ENCODE measurements at regions not wholly inside any gene's neighbourhood (a gene's known extent, or its start where the extent isn't known, plus 50 kb on each side); places are given as distances from the start of the nearest gene placed in this dataset.

DNA sequence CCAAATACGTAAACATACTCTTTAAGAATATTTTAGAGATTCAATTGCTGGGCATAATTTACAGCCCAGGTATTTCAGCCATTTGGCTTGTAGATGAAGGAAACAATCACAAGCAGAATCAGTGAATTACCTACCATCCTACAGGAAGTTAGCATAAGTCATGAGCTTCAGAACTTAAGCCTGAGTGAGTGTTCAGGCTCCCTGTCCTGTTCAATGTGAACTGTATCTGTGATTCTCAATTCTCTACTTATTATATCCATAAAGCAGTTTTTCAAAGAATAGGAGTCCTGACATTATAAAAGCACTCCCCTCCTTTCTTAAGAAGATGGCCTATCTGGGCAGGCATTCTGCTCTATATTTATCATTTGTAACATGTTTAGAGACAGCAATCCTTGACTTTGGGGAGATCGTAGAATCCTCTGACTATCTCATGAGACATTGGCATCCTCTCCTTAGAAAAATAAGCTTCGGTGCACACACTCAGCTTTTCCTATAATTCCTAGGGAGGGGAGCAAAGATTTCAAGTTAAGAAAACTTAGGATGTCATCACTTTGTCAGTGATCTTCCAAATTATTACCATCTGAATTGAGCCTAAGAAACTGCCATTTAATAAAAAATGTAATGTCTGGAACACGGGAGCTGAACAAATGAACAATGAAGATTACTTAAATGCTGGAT, 645.2 kb upstream of the IGFBP3 start:
- DNase-seq: no peak
- no peak overlapping the region for H3K4me3 ChIP-seq
- TF ChIP-seq, protein P1, sequence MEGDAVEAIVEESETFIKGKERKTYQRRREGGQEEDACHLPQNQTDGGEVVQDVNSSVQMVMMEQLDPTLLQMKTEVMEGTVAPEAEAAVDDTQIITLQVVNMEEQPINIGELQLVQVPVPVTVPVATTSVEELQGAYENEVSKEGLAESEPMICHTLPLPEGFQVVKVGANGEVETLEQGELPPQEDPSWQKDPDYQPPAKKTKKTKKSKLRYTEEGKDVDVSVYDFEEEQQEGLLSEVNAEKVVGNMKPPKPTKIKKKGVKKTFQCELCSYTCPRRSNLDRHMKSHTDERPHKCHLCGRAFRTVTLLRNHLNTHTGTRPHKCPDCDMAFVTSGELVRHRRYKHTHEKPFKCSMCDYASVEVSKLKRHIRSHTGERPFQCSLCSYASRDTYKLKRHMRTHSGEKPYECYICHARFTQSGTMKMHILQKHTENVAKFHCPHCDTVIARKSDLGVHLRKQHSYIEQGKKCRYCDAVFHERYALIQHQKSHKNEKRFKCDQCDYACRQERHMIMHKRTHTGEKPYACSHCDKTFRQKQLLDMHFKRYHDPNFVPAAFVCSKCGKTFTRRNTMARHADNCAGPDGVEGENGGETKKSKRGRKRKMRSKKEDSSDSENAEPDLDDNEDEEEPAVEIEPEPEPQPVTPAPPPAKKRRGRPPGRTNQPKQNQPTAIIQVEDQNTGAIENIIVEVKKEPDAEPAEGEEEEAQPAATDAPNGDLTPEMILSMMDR (IDR thresholded peaks at IDR 0.05): no peak
- no peak for TF ChIP-seq POLR2A (IDR thresholded peaks at IDR 0.05)
- no peaks in the 10 kb centered on the region for H3K36me3 ChIP-seq (replicated peaks in 1 of 2)
- H3K9me3 ChIP-seq (replicated peaks in 1 of 3): no peaks in the 10 kb centered on the region
- WGBS, 4 donors: 76 to 92% (median 88%) methylated on average over 4 of the region's 4 CpGs
- H3K27me3 ChIP-seq: no peaks in the 10 kb centered on the region
- no peaks in the 10 kb centered on the region for H3K4me1 ChIP-seq (replicated peaks in 1 of 2)
- intact Hi-C loops (cut with DNase I): no loop called here
- H3K27ac ChIP-seq: no peak overlapping the region

DNA sequence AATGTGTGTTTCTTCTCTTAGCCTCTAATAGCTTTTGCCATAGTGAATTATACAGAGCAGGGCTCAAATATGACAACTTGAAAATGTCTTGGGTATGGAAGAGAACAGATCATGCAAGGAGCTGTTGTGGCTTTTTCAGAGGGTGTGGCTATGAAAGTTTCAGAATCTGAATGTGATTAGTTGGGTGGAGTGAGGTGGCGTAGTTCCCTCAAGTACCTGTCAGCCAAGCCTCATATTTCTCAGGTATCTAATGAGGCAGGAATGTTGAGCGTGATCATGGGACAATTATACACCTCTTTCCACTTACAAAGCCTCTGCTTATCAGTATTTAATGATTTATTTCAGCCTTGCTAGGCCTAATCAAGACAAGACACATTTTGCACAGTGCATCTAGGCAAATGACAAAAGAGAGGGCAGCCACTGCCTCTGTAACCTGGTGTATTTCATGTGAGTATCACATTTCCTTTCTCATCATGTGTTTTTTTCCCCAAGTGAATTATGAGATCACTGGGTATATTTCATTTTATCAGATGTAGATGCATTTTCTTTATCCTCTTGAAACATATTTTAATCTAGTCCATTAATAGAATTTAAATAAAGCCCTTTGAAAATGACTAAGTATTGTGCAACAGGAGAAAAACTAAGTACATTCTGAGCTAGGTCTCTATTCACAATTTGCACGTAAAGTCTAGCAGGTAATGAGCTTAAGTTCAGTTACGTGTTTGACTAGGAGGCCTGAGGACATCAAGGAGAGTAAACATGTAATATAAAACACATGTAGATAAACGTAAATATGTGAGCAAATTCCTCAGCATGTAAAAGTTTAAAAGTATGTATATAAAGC, 644.4 kb upstream of the IGFBP3 start:
- no peak for TF ChIP-seq POLR2A (IDR thresholded peaks at IDR 0.05)
- TF ChIP-seq, protein P1 (IDR thresholded peaks at IDR 0.05): no peak
- Histone ChIP-seq H3K9me3 (replicated peaks in 1 of 3) (no peaks in the 10 kb centered on the region), H3K4me3 (no peak overlapping the region), H3K27me3 (no peaks in the 10 kb centered on the region), H3K4me1 (replicated peaks in 1 of 2) (no peaks in the 10 kb centered on the region), H3K36me3 (replicated peaks in 1 of 2) (no peaks in the 10 kb centered on the region), H3K27ac (no peak overlapping the region)
- 82 to 88% (median 87%) methylated on average over 5 of the region's 5 CpGs for WGBS, 4 donors
- no peak for DNase-seq
- intact Hi-C loops (cut with DNase I): no loop called here

DNA sequence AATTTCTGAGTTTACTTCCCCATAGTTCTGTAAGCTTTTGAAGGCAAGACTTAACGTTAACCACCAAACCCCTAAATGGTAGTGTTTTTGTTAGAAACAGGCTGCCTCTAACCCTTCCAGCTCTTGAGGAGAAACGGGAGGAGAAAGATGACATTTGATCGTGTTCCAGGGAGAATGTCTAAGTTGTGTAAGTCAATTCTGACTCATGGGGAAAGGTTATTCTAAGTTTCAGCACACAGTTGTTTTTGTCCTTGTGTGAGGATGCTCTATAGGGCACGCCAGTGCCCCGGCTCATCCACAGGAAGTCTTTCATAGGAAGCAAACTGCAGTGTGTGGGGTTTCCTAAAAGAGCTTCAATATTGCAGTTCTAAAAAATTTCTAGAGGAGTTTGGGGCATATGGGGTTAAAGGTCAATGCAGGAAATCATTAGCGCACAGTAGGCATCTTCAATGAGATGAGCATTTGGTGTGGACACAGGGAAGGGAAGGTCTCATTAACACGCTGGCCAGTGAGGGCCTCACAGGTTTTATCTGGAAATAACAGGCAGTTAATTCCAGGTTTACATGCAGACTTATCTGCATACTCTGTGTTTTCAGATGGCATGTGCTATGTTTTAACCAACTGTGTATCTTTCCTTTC, 638.2 kb upstream of the IGFBP3 start:
- Histone ChIP-seq H3K4me1 (replicated peaks in 1 of 2) (no peaks in the 10 kb centered on the region), H3K36me3 (replicated peaks in 1 of 2) (no peaks in the 10 kb centered on the region), H3K27ac (no peak overlapping the region), H3K27me3 (no peaks in the 10 kb centered on the region), H3K9me3 (replicated peaks in 1 of 3) (no peaks in the 10 kb centered on the region), H3K4me3 (no peak overlapping the region)
- intact Hi-C loops (cut with DNase I): no loop called here
- TF ChIP-seq, protein P1 (IDR thresholded peaks at IDR 0.05): no peak
- TF ChIP-seq POLR2A (IDR thresholded peaks at IDR 0.05): no peak
- no peak for DNase-seq
- 74 to 83% (median 79%) methylated on average over 7 of the region's 7 CpGs for WGBS, 4 donors

DNA sequence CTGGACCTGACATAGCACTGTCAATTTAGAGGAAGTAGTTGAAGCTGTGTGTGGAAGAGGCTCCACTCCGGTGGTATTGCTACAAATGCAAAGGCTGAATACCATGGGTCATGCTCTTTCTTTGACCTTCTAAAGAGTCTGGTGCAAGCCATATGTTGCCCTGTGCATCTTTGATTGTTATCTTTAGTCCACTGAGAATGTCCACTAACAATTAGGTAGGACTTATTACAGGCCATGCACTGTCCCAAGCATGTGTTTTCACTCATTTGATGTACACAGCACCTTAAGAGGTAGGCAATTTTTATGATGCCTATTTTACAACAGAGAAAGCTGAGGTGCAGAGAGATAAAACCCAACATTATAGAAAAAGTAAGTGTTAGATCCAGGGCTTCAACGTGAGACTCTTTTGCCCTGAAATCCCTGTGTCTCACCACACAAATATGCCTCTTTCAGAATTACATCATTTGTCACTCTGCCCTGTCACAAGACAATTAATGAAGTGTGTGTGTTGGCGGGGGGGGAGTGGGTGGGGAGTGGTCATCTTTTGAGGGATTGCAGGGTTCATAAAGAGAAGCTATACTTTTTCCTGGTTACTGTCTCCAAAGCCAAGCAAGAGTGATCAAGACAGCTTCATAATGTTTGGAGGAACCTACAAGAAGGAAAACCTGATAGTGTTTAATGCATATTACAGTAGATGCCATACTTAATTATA, 637.6 kb upstream of the IGFBP3 start:
- H3K9me3 ChIP-seq (replicated peaks in 1 of 3): no peaks in the 10 kb centered on the region
- no peaks in the 10 kb centered on the region for H3K36me3 ChIP-seq (replicated peaks in 1 of 2)
- no peak for TF ChIP-seq POLR2A (IDR thresholded peaks at IDR 0.05)
- TF ChIP-seq, protein P1 (IDR thresholded peaks at IDR 0.05): no peak
- 75 to 81% (median 78%) methylated on average over 3 of the region's 3 CpGs for WGBS, 4 donors
- no peaks in the 10 kb centered on the region for H3K27me3 ChIP-seq
- no peaks in the 10 kb centered on the region for H3K4me1 ChIP-seq (replicated peaks in 1 of 2)
- DNase-seq: no peak
- intact Hi-C loops (cut with DNase I): no loop called here
- H3K27ac ChIP-seq: no peak overlapping the region
- H3K4me3 ChIP-seq: no peak overlapping the region

All from adrenal gland (tissue), 9 donors.